CD14-positive monocyte (primary cell): ENCODE measurements at regions not wholly inside any gene's neighbourhood (a gene's known extent, or its start where the extent isn't known, plus 50 kb on each side); places are given as distances from the start of the nearest gene placed in this dataset.

Experiments used
- DNase-seq, 3 donors: peaks; one replicate each; pipeline ENCODE4 v3.0.0-alpha.2; 2011 to 2022
- H2AFZ ChIP-seq: 2 replicates; pipeline ENCODE4 v1.6.0; 2012; ENCODE audit warnings: mild to moderate bottlenecking, low read depth, low read length, inconsistent platforms; ENCODE audit not compliant: insufficient read depth, poor library complexity, severe bottlenecking
- H3K27ac ChIP-seq, 2 donors: 1 replicate in 1 of 2; 2 replicates in 1 of 2; pipeline ENCODE4 v1.5.1; 2012 to 2013; ENCODE audit warnings: low read length in 2 of 2, control low read depth in 1 of 2, inconsistent platforms in 1 of 2, low read depth in 1 of 2, mild to moderate bottlenecking in 1 of 2
- H3K27me3 ChIP-seq, 2 donors: one replicate each; pipeline versions ENCODE4 v1.6.0 to v1.6.1; 2011 to 2013; ENCODE audit warnings: low read length in 2 of 2; ENCODE audit not compliant: control insufficient read depth in 2 of 2, insufficient read depth in 2 of 2
- H3K36me3 ChIP-seq, 2 donors: replicated peaks in 1 of 2; 1 replicate in 1 of 2; 2 replicates in 1 of 2; pipeline versions ENCODE4 v1.5.1 to v1.6.1; 2012 to 2013; ENCODE audit warnings: low read length in 2 of 2, control low read depth in 1 of 2, inconsistent platforms in 1 of 2, mild to moderate bottlenecking in 1 of 2; ENCODE audit not compliant: insufficient read depth in 2 of 2, control insufficient read depth in 1 of 2
- H3K4me1 ChIP-seq, 2 donors: 1 replicate in 1 of 2; 2 replicates in 1 of 2; pipeline versions ENCODE4 v1.5.1 to v1.6.1; 2012 to 2013; ENCODE audit warnings: low read length in 2 of 2, control low read depth in 1 of 2, inconsistent platforms in 1 of 2, mild to moderate bottlenecking in 1 of 2, moderate library complexity in 1 of 2; ENCODE audit not compliant: insufficient read depth in 2 of 2, control insufficient read depth in 1 of 2
- H3K4me2 ChIP-seq: replicated peaks from 2 replicates; pipeline ENCODE3; 2012; ENCODE audit warnings: low read length, moderate library complexity, mild to moderate bottlenecking; ENCODE audit not compliant: poor library complexity, severe bottlenecking; ENCODE audit errors: extremely low read depth
- H3K4me3 ChIP-seq, 3 experiments: fragments of 200-600 bp in 1 of 3; sonication (generic) in 1 of 3; replicated peaks in 1 of 3; 1 replicate in 2 of 3; 2 replicates in 1 of 3; pipeline ENCODE4 v1.5.1; 2011 to 2013; ENCODE audit warnings: low read length in 3 of 3, mild to moderate bottlenecking in 3 of 3, control low read depth in 2 of 3, low read depth in 2 of 3, inconsistent platforms in 1 of 3, moderate library complexity in 1 of 3
- H3K79me2 ChIP-seq: 2 replicates; pipeline ENCODE4 v1.6.0; 2012; ENCODE audit warnings: mild to moderate bottlenecking, control low read depth, inconsistent platforms, low read length, moderate library complexity; ENCODE audit not compliant: insufficient read depth
- H3K9ac ChIP-seq: 2 replicates; pipeline ENCODE4 v1.6.0; 2017; ENCODE audit warnings: low read length, mild to moderate bottlenecking; ENCODE audit not compliant: insufficient read depth, poor library complexity, severe bottlenecking
- H3K9me3 ChIP-seq, 2 donors: replicated peaks in 1 of 2; 1 replicate in 1 of 2; 2 replicates in 1 of 2; pipeline versions ENCODE4 v1.5.1 to v1.6.1; 2012 to 2013; ENCODE audit warnings: low read length in 2 of 2, control low read depth in 1 of 2; ENCODE audit not compliant: control insufficient read depth in 1 of 2, insufficient read depth in 1 of 2
- H4K20me1 ChIP-seq: 2 replicates; pipeline ENCODE4 v1.6.0; 2012; ENCODE audit warnings: mild to moderate bottlenecking, low read length, control low read depth, moderate library complexity; ENCODE audit not compliant: insufficient read depth
- H3K27ac Mint-ChIP-seq, 7 donors: one replicate each; pipeline ENCODE4 v1.8.0; 2020; ENCODE audit warnings: mild to moderate bottlenecking in 7 of 7, mixed read lengths in 7 of 7, moderate library complexity in 6 of 7, inconsistent platforms in 2 of 7
- H3K27me3 Mint-ChIP-seq, 3 donors: one replicate each; pipeline ENCODE4 v1.8.0; 2021 to 2022; ENCODE audit warnings: low read depth in 3 of 3, mild to moderate bottlenecking in 3 of 3, mixed read lengths in 3 of 3, moderate library complexity in 3 of 3, inconsistent platforms in 1 of 3
- H3K36me3 Mint-ChIP-seq, 2 donors: one replicate each; pipeline ENCODE4 v1.8.0; 2020; ENCODE audit warnings: mixed read lengths in 2 of 2, inconsistent platforms in 1 of 2, mild to moderate bottlenecking in 1 of 2
- H3K4me1 Mint-ChIP-seq: one replicate; pipeline ENCODE4 v1.8.0; 2020; ENCODE audit warnings: mild to moderate bottlenecking, mixed read lengths
- H3K4me3 Mint-ChIP-seq, 2 donors: one replicate each; pipeline ENCODE4 v1.8.0; 2020; ENCODE audit warnings: mild to moderate bottlenecking in 2 of 2, mixed read lengths in 2 of 2, moderate library complexity in 1 of 2
- H3K9me3 Mint-ChIP-seq, 7 donors: one replicate each; pipeline ENCODE4 v1.8.0; 2020 to 2022; ENCODE audit warnings: mixed read lengths in 7 of 7, mild to moderate bottlenecking in 6 of 7, moderate library complexity in 6 of 7, inconsistent platforms in 2 of 7
- WGBS: methylation state at CpG from one replicate; pipeline ENCODE4 v1.1.5; 2013; ENCODE audit warnings: missing lambda C conversion rate; ENCODE audit not compliant: insufficient coverage; 5-methylcytosine and 5-hydroxymethylcytosine counted together
- intact Hi-C, 2 donors: fragments of 100-400 bp; cut with micrococcal nuclease; formaldehyde crosslinking; loops; one replicate each; pipeline versions ENCODE4 v1.15.0 to v1.15.1; 2023
- TF ChIP-seq, protein P1 (sequence below): fragments of 200-600 bp; IDR thresholded peaks from one replicate; pipeline ENCODE4 v1.8.0; 2022; ENCODE audit warnings: antibody characterized with exemption, mild to moderate bottlenecking

DNA sequence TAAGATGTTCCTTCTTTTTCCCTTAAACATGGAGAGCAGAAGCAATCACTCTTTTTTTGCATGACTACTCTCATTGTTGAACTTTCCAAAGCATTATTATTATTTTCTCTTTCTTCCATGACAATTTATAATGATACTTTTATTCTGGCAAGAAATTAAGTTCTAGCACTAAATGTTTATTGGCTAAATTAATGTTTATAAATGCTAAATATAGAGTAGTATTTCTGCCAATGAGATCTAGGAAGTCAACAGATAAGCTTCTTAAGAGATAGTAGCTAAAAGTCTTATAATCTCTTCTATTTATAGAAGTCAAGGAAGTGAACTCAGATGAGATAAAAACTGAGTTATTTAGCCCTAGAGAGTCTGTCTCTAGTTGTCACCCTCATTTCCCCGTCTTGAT lies 920.1 kb downstream of the KCNJ2 start:
- TF ChIP-seq, protein P1, sequence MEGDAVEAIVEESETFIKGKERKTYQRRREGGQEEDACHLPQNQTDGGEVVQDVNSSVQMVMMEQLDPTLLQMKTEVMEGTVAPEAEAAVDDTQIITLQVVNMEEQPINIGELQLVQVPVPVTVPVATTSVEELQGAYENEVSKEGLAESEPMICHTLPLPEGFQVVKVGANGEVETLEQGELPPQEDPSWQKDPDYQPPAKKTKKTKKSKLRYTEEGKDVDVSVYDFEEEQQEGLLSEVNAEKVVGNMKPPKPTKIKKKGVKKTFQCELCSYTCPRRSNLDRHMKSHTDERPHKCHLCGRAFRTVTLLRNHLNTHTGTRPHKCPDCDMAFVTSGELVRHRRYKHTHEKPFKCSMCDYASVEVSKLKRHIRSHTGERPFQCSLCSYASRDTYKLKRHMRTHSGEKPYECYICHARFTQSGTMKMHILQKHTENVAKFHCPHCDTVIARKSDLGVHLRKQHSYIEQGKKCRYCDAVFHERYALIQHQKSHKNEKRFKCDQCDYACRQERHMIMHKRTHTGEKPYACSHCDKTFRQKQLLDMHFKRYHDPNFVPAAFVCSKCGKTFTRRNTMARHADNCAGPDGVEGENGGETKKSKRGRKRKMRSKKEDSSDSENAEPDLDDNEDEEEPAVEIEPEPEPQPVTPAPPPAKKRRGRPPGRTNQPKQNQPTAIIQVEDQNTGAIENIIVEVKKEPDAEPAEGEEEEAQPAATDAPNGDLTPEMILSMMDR = no peak
- Histone ChIP-seq H3K27ac (no peak overlapping the region), H3K4me2 (no peak overlapping the region), H3K9ac (no peak overlapping the region), H3K27me3 (no peaks in the 10 kb centered on the region), H3K4me3 (no peak overlapping the region), H3K4me1 (no peaks in the 10 kb centered on the region), H4K20me1 (no peaks in the 10 kb centered on the region), H3K36me3 (no peaks in the 10 kb centered on the region), H2AFZ (no peak overlapping the region), H3K9me3 (no peaks in the 10 kb centered on the region), H3K79me2 (no peaks in the 10 kb centered on the region)
- H3K27ac Mint-ChIP-seq = no peak overlapping the region
- H3K4me1 Mint-ChIP-seq = no peaks in the 10 kb centered on the region
- peaks cover 0 to 2% (median 0%) of the 10 kb centered on the region in 3 donors for H3K27me3 Mint-ChIP-seq
- peaks cover 0 to 3% (median 0%) of the 10 kb centered on the region in 7 donors for H3K9me3 Mint-ChIP-seq
- H3K36me3 Mint-ChIP-seq = no peaks in the 10 kb centered on the region
- DNase-seq = no peak
- no peak overlapping the region for H3K4me3 Mint-ChIP-seq
- WGBS = no CpG with 5 or more reads among the region's 1 CpG
- intact Hi-C loops = no loop called here

GRCh38 chr17:71098071-71098470 lies 928.7 kb downstream of the KCNJ2 start:
- no peaks in the 10 kb centered on the region for H3K27me3 ChIP-seq
- H3K27me3 Mint-ChIP-seq = peaks cover 0 to 2% (median 0%) of the 10 kb centered on the region in 3 donors
- H3K36me3 Mint-ChIP-seq = no peaks in the 10 kb centered on the region
- no peak overlapping the region for H3K4me3 ChIP-seq
- DNase-seq = no peak
- 40% methylated on average over 1 of the region's 4 CpGs for WGBS
- no peak overlapping the region for H3K27ac Mint-ChIP-seq
- peaks cover 0 to 10% of the 10 kb centered on the region in 2 donors for H3K9me3 ChIP-seq
- no peaks in the 10 kb centered on the region for H3K79me2 ChIP-seq
- H3K4me3 Mint-ChIP-seq = no peak overlapping the region
- H3K4me2 ChIP-seq = no peak overlapping the region
- intact Hi-C loops = no loop called here
- H3K9me3 Mint-ChIP-seq = peaks cover 0 to 6% (median 4%) of the 10 kb centered on the region in 7 donors
- no peak overlapping the region for H2AFZ ChIP-seq
- H3K27ac ChIP-seq = no peak overlapping the region
- H3K36me3 ChIP-seq = no peaks in the 10 kb centered on the region
- H3K4me1 ChIP-seq = no peaks in the 10 kb centered on the region
- no peaks in the 10 kb centered on the region for H4K20me1 ChIP-seq
- no peak overlapping the region for H3K9ac ChIP-seq
- TF ChIP-seq, protein P1 = no peak
- no peaks in the 10 kb centered on the region for H3K4me1 Mint-ChIP-seq
